Tibial nerve (tissue), 4 donors: ENCODE measurements at regions not wholly inside any gene's neighbourhood (a gene's known extent, or its start where the extent isn't known, plus 50 kb on each side); places are given as distances from the start of the nearest gene placed in this dataset.

Source experiments
- EP300 ChIP-seq, 2 donors: sonication (generic); formaldehyde crosslinking; IDR thresholded peaks; one replicate each; pipeline ENCODE4 v1.6.1; 2017; ENCODE audit warnings: antibody characterized with exemption in 2 of 2, mild to moderate bottlenecking in 1 of 2
- POLR2A ChIP-seq, 2 donors: fragments of 450-650 bp; IDR thresholded peaks; one replicate each; pipeline ENCODE4 v1.6.1; 2017; ENCODE audit warnings: antibody characterized with exemption in 2 of 2, mild to moderate bottlenecking in 2 of 2, moderate library complexity in 2 of 2
- TF ChIP-seq, protein P1 (sequence below), 5 experiments: fragments of 200-600 bp in 3 of 5; fragments of 450-650 bp in 2 of 5; sonication (generic) in 3 of 5; IDR thresholded peaks; one replicate each; pipeline ENCODE4 v1.5.1; 2016 to 2019; ENCODE audit warnings: antibody characterized with exemption in 5 of 5, mild to moderate bottlenecking in 3 of 5, moderate library complexity in 2 of 5

DNA sequence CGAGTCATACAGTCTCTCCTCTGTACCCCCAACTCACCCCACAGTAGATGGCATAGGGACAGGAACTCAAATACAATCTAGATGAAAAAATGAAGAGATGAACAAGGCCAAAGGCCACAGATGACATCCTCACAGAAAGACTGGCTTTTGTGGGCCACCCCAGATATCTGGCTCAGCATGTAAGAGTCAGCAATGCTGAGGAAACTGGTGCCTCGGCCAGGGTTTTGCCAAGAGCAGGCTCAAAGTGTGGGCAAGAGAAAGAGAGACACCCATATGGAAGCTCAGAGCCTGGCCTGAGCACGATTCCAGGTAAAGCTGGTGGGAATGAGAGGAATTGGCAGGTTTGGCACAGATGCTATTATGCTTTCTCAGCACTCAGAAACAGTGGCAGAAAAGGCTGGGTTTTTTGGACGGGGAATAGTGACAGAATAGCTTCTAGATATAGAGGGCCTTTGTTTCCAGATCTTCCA is 460.6 kb downstream of the FOXO1 start:
- TF ChIP-seq, protein P1, sequence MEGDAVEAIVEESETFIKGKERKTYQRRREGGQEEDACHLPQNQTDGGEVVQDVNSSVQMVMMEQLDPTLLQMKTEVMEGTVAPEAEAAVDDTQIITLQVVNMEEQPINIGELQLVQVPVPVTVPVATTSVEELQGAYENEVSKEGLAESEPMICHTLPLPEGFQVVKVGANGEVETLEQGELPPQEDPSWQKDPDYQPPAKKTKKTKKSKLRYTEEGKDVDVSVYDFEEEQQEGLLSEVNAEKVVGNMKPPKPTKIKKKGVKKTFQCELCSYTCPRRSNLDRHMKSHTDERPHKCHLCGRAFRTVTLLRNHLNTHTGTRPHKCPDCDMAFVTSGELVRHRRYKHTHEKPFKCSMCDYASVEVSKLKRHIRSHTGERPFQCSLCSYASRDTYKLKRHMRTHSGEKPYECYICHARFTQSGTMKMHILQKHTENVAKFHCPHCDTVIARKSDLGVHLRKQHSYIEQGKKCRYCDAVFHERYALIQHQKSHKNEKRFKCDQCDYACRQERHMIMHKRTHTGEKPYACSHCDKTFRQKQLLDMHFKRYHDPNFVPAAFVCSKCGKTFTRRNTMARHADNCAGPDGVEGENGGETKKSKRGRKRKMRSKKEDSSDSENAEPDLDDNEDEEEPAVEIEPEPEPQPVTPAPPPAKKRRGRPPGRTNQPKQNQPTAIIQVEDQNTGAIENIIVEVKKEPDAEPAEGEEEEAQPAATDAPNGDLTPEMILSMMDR (IDR thresholded peaks at IDR 0.05), result no peak
- no peak for TF ChIP-seq POLR2A (IDR thresholded peaks at IDR 0.05)
- no peak for TF ChIP-seq EP300 (IDR thresholded peaks at IDR 0.05)
